Fibroblast of pulmonary artery (primary cell): ENCODE measurements at regions not wholly inside any gene's neighbourhood (a gene's known extent, or its start where the extent isn't known, plus 50 kb on each side); places are given as distances from the start of the nearest gene placed in this dataset.
"Not testable (repeated sequence)": the region's sequence is repeated elsewhere in the genome, so short reads cannot be mapped to it uniquely, and the experiment has no call there.

Experiments used
- DNase-seq: peaks from one replicate; pipeline ENCODE4 v3.0.0-alpha.2; 2010; ENCODE audit warnings: low read depth
- H3K4me3 ChIP-seq: replicated peaks from 2 replicates; pipeline ENCODE4 v1.5.1; 2011; ENCODE audit warnings: low read depth, mild to moderate bottlenecking, control low read depth, low read length, moderate library complexity
- CTCF ChIP-seq: IDR thresholded peaks from 2 replicates; pipeline ENCODE4 v1.5.1; 2011; ENCODE audit warnings: mild to moderate bottlenecking, control low read depth, low read length, inconsistent platforms; ENCODE audit errors: missing control alignments

GRCh38 chr10:65413001-65413400 is 1512.8 kb upstream of the LRRTM3 start:
- TF ChIP-seq CTCF, result no peak
- no peak overlapping the region for H3K4me3 ChIP-seq
- DNase-seq, result no peak

- no peak overlapping the region for H3K4me3 ChIP-seq
- no peak for TF ChIP-seq CTCF
- no peak for DNase-seq
Measured at GRCh38 chr10:65415318-65415717, 1510.5 kb upstream of the LRRTM3 start.

- H3K4me3 ChIP-seq, result no peak overlapping the region
- peak; percentile 10 for DNase-seq
- no peak for TF ChIP-seq CTCF
Measured at GRCh38 chr10:65416094-65416493, 1509.7 kb upstream of the LRRTM3 start.

GRCh38 chr10:65419629-65420028 is 1506.2 kb upstream of the LRRTM3 start:
- TF ChIP-seq CTCF, result no peak
- no peak overlapping the region for H3K4me3 ChIP-seq
- DNase-seq, result no peak

- H3K4me3 ChIP-seq, result no peak overlapping the region
- DNase-seq, result no peak
- no peak for TF ChIP-seq CTCF
Measured at GRCh38 chr10:65423043-65423442, 1502.8 kb upstream of the LRRTM3 start.

GRCh38 chr10:65429381-65429780 is 1496.5 kb upstream of the LRRTM3 start:
- DNase-seq, H3K4me3 ChIP-seq: not testable (repeated sequence)

- no peak for TF ChIP-seq CTCF
Measured at GRCh38 chr10:65430979-65431378, 1494.9 kb upstream of the LRRTM3 start.

GRCh38 chr10:65470986-65471385 is 1454.8 kb upstream of the LRRTM3 start:
- no peak overlapping the region for H3K4me3 ChIP-seq
- DNase-seq, result no peak

More at GRCh38 chr10:65430979-65431378, 1494.9 kb upstream of the LRRTM3 start:
- no peak for DNase-seq
- H3K4me3 ChIP-seq, result no peak overlapping the region

More at GRCh38 chr10:65470986-65471385, 1454.8 kb upstream of the LRRTM3 start:
- no peak for TF ChIP-seq CTCF
